Activated CD4-positive, alpha-beta T cell treated with anti-CD3 and anti-CD28 coated beads, Interleukin-2, amount 50 U/mL, for 48 hours (primary cell): ENCODE measurements at regions not wholly inside any gene's neighbourhood (a gene's known extent, or its start where the extent isn't known, plus 50 kb on each side); places are given as distances from the start of the nearest gene placed in this dataset.

Source experiments
- DNase-seq, 2 experiments: peaks; one replicate each; pipeline ENCODE4 v3.0.0-alpha.2; 2020

DNA sequence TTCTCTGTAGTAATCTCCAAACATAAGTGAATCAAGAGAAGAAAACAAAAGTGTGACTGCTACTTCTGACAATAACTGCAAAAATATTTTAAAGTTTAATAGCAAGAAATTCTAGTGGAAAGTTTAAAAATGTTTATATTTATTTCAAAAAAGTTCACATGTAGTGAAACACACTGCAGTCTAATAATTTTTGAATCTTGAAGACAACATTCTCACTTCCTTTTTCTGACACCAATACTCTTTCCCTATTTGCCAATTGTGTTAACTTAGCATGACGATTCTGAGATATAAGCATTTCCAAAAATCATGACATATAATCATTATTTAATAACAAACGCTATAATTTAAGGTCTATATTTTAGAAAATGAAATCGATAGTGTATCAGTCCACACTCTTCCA is 429.1 kb upstream of the PKDCC start:
- DNase-seq, result no peak

DNA sequence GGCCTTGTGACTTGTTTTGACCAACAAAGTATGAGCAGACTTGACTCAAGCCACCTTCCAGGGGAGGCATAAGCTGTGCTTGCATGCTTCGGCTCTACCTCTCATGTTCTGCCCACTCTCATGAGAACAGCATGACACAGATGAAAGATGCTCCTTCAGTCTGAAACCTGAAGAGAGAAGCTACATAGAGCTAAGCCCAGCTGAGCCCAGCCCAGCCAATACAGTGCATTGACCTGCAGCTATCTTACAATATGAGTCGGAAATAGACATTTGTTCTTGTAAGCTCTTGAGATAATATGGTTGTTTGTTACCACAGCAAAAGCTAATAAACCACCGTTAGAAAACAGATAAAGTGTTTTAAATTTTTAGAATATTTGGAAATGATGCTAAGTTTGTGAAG is 426.7 kb upstream of the PKDCC start:
- no peak for DNase-seq

DNA sequence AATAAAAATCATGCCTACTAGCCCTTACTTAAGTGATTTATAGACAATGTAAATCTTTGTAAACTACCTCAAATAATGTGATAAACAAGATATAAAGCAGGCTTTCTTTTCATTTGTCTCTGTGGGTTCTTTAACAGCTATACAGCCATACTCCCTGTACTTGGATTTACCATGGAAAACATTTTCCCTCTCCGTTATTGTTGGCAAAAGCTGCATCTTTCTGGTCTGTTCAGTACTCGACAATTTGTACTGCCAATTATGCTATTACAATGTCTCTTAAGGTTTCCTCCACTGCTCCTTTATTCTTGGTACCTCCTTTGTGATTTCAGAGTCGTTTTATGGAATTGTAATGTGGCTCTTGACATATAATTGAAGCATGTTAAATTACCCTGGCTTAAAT is 426.3 kb upstream of the PKDCC start:
- DNase-seq, result no peak

DNA sequence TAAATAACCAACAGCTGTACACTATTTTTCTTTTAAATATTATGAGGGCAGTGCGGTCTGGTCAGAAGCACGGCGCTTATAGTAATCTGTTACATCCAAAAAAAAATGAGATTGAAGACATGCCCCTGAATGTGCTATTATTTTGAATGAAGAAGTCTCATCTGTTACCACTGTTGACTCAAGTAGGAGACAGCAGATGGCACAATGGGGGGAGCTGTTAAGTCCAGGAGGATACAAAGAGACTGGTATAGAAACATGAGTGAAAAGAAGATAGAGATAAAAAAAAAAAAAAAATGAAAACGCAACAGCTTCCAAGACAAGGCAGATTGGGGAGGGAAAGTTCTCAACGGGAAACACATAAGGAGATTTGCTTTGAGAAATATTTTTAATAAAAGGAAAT is 425.5 kb upstream of the PKDCC start:
- DNase-seq, result no peak

DNA sequence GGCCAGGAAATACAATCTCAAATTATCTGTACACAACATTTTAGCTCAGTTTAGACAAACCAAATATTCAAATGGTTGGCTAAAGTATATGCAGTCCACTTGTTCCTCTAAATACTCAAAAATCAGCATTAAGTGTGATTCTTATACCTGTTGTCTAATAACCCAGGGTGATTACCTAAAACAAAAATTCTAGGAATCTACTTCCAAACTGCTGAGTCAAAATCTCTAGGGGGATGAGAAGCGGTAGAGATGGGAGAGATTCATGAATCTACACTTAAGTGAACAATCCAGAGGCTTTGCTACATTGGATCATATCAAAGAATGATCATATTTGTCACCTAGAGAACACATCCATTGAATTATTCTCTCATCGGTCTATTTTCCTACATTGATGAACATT is 420.9 kb upstream of the PKDCC start:
- no peak for DNase-seq

DNA sequence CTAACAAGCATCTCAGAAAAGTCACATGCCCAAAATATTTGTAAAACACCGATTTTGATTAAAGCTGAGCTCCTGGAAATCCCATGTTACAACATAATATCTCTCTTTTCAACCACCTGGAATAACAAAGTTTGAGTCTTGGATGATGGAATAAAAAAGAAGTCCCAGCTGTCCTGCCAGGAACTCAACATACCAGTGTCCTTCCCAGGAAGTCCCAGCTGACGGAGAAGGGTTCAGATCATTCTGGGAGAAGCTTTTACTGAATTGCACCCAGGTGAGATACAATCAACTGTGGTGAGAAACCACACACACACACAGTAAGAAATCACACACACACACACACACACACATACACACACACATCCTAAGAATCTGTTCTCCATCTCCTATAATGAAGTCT is 413.1 kb upstream of the PKDCC start:
- DNase-seq, result no peak

DNA sequence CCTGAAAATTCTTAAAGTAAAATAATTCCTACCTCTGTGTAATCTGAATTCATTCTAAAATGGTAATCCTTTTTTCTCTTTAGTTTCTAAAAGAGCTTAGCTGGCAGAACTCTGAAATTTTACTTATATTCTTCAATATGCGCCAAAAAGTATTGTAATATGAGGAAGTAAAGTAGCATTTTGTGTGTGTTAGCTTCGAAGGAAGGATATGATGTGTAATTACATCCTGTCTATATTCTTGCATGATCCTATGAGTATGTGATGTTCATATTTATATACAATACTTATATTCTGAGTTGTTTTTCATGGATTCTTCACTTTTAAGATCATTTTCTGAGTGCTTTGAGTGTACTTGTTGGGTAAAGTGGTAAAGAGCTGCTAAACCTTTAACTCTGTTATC is 402.9 kb upstream of the PKDCC start:
- DNase-seq, result no peak

DNA sequence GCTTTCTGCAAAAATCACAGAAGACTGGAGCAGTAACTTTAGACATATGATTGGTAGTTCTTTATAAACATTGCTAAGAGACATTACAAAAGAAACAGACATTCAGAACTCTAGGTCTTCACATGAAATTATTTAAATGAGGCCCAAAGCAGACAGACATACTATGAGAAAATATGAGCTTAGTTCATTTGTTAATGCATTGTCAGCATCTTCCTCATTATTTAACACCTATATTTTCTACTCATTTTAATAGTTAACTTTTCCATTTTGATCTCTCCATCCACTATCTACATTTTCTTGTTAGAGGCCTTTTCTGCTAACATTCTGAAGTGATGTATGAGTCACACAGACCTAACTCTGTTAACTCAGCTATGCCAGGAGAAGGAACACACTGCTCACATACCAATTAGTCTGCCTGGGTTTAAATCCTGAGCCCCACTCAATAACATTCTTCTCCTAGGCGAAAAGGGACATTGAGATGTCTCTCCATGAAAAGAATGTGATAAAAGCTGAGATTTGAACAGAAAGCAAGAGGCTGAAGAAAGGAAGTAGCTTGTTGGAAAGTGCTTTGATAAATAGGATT is 400.3 kb upstream of the PKDCC start:
- DNase-seq, result no peak

DNA sequence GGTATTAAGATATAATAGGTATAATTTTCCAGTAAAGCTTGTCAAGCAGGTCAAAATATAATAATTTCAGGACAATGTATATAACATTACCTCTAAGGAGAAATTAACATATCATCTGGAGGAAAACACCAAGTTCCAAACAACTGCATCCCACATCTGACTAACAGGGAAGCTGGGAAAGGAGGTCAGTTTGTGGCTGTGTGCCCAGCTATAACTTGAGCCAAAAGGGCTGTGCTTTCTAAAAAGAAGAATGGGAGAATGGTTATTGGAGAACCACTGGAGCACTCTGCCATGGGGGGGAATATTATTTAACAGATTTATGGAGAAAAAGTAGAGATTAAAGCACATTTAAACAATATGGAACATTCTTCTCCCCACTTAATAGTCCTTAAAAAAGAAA is 390.6 kb upstream of the PKDCC start:
- no peak for DNase-seq

DNA sequence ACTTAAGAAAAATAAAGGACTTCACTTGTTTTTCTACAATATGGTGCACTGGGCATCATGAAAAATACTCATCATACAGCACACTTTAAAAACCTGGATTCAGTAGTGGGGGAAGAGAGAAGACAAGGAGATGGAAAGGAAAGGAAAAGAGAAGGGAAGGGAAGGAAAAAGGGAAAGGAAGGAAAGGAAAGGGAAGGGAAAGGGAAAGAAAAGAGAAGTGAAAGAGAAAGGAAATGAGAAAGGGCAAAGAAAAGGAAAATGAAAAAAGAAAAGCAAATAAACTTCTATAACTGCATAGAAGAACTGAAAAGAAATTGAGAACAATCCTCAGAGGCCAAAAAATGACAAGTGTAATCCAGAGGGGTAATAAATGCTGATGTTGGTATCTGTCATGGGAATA is 388.1 kb upstream of the PKDCC start:
- no peak for DNase-seq

DNA sequence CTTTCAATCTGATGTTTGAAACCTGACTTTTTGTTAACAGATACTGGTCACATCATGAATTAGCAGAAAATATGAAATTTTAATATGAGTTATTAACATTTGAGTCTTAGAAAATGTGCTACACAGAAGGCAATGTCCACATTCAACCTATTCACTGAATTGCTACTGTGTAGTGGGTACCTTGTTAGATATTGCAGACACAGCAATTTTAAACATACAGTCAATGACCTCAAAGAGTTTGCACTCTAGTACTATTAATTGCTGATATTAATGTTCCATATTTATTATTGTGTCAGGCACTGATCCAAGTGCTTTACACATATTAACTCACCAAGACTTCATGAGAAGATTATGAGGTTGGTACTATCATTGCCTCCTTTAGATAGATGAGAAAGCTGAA is 385.4 kb upstream of the PKDCC start:
- no peak for DNase-seq

DNA sequence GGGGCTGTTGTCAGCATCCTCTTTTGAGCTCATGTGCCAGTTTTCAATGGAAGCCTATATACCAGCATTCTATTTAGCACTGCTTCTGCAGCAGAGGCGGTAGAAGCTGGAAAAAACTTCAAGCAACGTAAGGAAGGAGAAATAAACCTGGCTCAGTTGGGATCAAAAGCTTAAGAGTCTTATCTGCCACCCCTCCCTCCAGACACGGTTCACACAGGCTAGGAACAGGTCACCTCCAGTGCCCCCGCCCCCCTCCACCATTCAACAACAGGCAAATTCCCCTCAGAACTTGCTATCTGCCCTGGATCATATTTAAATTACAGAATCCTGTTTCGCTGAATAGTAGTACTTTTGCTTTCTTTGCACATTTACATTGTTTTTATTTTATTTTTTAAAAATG is 384.8 kb upstream of the PKDCC start:
- DNase-seq, result no peak

DNA sequence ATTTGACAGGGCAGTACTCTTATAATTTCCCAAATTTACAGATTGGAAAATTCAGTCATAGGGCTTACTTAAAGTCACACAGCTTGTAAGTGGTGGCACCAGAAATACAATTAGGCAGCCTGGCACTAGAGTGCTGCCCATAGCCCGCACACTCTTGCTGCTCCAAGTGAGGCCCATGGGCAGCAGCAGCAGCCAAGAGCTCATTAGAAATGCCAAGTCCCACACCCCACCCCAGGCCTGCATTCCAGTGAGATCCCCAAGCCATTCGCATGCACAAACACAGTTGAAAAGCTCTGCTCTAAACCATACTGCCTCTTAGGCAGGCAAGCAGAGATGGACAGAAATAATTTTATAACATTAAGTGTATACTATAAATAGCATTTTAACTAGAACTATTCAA is 379.3 kb upstream of the PKDCC start:
- no peak for DNase-seq

DNA sequence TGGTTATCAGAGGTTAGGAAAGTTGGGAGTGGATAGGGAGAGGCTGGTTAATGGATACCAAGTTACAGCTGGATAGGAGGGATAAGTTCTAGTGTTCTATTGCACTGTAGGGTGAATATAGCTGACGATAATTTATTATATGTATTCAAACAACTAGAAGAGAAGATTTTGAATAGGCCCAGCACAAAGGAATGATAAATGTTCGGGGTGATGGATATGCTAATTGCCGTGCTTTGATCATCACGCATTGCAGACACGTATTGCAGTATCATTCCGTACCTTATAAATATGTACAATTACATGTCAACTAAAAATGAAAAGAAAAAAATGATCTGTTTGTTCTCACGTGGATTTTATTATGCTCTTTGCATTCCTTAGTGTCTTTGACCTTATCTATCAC is 369.2 kb upstream of the PKDCC start:
- DNase-seq, result no peak

DNA sequence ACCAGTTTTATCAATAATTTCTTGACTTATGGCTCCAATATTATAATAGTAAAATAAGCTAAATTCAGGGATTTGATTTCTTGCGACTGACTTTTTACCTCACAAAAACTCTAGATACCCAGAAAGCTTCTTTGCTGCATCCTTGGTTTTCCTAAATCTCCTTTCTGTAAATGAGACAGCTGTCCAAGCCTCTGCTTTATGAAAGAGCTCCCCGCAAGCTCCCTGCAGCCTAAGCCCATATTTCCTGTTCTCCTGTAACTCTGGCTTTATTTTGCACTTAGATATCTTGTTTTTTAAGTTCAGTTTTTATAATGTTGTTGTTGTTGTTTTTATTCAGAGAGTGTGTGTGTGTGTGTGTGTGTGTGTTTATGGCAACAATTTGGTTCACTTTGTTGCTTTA is 361.7 kb upstream of the PKDCC start:
- DNase-seq, result no peak

DNA sequence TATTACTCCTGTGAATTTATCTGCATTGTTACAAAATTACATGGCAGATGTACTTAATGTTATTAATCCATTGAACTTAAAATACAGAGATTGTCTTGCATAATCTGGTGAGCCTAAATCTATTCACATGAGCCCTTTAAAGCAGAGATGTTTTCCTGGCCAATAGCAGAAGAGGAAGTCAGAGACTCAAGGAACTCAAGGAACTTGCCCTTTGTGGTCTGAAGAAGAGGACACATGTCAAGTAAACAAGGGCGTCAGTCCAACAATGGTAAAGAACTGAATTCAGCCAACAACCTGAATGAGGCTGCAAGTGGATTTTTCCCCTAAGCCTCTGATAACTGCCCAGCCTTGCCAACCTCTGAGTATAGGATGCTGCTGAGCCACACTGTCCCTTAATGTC is 356.3 kb upstream of the PKDCC start:
- DNase-seq, result no peak

DNA sequence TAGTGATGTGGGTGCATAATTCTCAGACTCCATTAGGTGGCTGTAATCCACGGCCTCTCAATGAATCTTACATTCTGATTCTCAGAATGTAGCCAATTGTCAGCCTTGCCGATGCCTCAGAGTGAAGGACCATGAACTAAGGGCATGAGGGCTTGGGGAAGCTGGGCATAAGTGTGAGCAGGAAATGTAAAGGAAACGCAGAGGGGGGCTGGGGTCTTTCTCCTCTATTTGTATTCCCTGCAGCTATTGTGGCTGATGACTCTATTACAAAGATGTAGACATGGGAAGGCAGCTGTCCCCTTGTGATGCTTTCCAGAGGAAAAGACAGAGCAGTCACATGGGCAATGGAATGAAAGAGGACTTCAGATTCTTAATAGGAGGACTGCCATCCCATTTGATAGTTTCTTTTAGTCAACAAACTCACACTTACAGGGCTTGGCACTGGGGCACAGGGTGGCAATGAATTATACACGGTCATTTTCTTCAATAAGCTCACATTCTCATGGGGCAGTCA is 353.2 kb upstream of the PKDCC start:
- no peak for DNase-seq

DNA sequence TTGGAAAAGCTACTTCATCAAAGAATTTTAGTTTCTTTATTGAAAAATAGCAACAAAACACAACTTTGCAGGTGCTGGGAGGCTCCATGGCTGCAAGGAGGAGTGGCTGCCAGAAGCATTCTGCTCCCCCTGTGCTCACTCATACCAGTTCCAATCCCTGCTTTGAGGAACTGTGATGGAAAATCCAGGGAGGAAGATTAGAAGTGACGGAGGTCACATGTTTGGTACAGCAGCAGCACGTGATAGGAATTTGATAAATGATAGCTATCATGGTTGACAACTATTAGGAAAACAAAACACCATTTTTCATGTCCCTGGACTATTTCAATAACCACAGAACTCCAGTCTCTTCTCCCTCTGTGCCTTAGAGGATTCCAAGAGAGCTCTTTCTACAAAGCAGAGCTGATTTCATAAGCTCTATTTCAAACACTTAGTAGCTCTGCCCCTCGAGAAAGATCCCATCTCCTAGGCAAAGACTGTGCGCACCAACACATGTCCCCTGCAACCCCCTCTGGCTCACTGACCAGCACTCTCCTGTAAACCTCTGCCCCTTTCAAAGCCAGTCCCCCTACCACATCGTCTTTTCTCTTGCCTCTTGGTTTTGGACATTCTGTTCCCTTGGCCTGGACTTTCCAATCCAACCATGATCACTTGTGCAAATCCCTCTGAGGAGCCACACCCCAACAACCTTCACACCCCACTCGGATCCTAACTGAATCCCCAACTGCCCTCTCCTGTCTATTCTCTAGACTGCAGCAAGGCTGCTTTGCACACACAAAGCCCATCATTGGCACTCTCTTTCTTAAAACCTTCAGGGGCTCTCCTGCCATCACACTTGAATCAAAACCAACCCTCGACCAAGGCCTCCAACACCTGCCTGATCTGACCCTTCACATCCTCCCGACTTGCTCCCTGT is 352.4 kb upstream of the PKDCC start:
- no peak for DNase-seq

DNA sequence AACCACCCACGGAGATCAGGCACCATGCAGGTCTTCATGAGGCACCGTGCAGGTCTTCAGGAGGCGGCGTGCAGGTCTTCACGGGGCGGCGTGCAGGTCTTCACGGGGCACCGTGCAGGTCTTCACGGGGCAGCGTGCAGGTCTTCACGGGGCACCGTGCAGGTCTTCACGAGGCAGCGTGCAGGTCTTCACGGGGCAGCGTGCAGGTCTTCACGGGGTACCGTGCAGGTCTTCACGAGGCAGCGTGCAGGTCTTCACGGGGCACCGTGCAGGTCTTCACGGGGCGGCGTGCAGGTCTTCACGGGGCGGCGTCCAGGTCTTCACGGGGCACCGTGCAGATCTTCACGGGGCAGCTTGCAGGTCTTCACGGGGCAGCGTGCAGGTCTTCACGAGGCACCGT is 350.4 kb upstream of the PKDCC start:
- DNase-seq, result no peak

DNA sequence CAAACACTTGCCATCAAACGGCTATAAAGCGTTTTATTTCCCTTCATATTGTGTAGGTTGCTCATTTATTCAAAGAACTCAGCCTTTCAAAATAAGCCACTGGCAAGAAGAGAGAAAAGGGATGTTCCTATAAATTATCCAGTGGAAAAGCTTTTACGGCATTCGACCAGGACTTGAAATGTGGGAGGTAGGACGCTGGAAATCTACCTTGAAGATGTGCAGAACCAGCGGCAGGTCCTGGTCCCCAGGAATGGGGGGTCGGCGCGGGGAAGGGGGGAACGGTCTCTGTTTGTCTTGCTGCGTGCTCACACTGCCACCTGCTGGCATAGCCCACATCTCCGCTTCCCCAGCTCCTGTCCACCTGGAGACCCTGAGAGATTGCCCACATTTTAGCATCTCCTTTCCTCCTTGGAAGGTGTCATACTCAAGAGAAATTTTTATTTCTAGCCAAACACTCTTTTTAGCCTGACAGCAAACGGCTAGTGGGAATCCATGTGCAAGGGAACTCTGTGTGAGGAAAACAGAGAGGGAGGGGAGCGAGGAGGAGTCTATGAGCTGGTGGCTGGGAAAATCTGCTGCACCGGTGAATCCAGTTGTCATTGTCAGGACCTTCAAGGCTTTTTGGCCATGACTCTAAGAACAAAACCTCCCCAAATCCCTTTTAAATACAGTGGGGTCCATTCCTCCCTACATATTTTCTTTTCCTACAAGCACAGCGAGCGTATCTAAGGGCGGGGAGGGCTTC is 349.0 kb upstream of the PKDCC start:
- DNase-seq, result peak; percentile 7 to 21

DNA sequence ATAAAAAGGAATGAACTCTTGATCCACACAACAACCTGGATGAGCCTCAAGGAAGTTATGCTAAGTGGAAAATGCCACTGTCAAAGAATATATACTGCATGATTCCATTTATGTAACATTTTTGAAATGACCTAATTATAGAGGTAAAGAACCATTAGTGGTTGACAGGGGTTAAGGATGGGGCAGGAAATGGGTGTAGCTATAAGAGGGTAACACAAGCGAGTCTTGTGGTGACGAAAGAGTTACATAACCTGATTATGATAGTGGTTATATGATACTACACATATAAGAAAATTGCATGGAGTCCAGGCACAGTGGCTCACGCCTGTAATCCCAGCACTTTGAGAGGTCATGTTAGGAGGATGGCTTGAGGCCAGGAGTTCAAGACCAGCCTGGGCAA is 346.6 kb upstream of the PKDCC start:
- no peak for DNase-seq

DNA sequence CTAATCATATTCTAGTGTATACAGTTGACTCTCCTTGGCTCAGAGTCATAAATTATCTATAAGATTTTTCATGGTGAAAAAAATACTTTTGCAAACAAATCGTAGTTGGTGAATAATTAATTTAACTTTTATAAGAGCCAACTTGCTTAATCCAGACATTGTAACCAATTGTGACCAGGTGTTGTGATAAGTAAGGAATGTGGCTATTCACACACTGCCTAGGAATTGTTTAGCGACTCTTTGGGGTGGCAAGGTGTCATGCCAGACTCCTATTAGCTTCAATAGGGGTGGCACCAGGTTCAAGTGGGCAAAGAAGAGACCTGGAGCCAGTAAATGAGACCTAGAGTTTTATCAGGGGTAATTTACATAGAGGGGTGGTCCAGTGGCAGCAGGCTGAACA is 344.7 kb upstream of the PKDCC start:
- DNase-seq, result no peak

DNA sequence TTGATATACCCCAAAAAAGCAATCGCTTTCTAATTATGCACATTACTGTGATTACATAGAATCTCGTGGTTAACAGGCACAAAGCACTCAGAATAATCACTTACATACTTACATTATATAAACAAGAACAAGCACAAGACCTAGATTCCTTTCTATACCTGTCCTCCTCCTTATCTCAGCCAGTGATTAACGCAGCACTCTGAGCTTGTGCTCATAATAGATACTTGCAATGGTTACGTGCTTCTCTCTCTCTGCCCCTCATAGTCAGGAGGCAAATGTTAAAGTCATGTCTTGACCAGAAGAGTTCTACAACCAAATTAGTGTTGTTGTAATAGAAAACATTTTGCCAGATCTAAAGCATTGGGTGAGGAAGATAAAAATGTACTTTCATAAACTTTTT is 342.2 kb upstream of the PKDCC start:
- no peak for DNase-seq

DNA sequence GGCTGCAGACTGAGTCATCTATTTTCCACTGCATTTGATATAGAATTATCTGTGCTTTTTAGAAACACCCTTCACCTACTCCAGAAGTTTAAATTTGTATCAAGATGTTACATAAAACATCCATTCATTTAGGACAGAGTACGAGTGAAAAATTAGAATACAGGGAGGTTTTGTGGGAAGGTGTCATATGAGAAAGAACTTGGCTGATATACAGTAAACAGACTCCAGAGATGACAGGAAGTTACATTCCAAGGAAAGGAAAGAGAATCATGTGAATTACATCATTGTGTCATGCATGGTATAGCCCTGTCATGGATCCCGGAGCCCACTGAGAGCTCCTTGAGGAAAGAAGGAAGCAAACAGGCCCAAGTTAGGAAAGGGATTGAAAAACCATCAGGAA is 341.5 kb upstream of the PKDCC start:
- DNase-seq, result no peak
